Endodermal cell (in vitro differentiated cells): ENCODE measurements at regions not wholly inside any gene's neighbourhood (a gene's known extent, or its start where the extent isn't known, plus 50 kb on each side); places are given as distances from the start of the nearest gene placed in this dataset.
"Not testable (repeated sequence)": the region's sequence is repeated elsewhere in the genome, so short reads cannot be mapped to it uniquely, and the experiment has no call there.

ENCODE experiments used
- DNase-seq: peaks from one replicate; pipeline ENCODE4 v3.0.0-alpha.2; 2017
- H3K27ac ChIP-seq: 2 replicates; pipeline ENCODE4 v1.5.1; 2013; ENCODE audit warnings: mild to moderate bottlenecking, low read depth, low read length, moderate library complexity
- H3K27me3 ChIP-seq: 2 replicates; pipeline ENCODE4 v1.6.1; 2013; ENCODE audit warnings: mild to moderate bottlenecking, low read length, moderate library complexity; ENCODE audit not compliant: insufficient read depth, control insufficient read depth, poor library complexity, severe bottlenecking
- H3K36me3 ChIP-seq: 2 replicates; pipeline ENCODE4 v1.7.0; 2013; ENCODE audit warnings: mild to moderate bottlenecking, low read length, moderate library complexity; ENCODE audit not compliant: control insufficient read depth, insufficient read depth
- H3K4me1 ChIP-seq: one replicate; pipeline ENCODE4 v1.7.0; 2013; ENCODE audit warnings: low read length; ENCODE audit not compliant: control insufficient read depth, insufficient read depth
- H3K4me3 ChIP-seq: 2 replicates; pipeline ENCODE4 v1.5.1; 2013; ENCODE audit warnings: mild to moderate bottlenecking, low read length, moderate library complexity
- H3K9ac ChIP-seq: 2 replicates; pipeline ENCODE4 v1.6.1; 2013; ENCODE audit warnings: mild to moderate bottlenecking, low read length, moderate library complexity; ENCODE audit not compliant: poor library complexity, severe bottlenecking; ENCODE audit errors: extremely low read depth
- H3K9me3 ChIP-seq: 2 replicates; pipeline ENCODE4 v1.6.1; 2013; ENCODE audit warnings: mild to moderate bottlenecking, low read length, moderate library complexity; ENCODE audit not compliant: control insufficient read depth
- H3K27ac Mint-ChIP-seq: 2 replicates; pipeline ENCODE4 v1.8.0; 2020; ENCODE audit warnings: mixed read lengths
- H3K27me3 Mint-ChIP-seq: 2 replicates; pipeline ENCODE4 v1.8.0; 2021; ENCODE audit warnings: mild to moderate bottlenecking, mixed read lengths; ENCODE audit not compliant: insufficient read depth
- H3K36me3 Mint-ChIP-seq: 2 replicates; pipeline ENCODE4 v1.8.0; 2020; ENCODE audit warnings: low read depth, mixed read lengths
- H3K4me1 Mint-ChIP-seq: 2 replicates; pipeline ENCODE4 v1.8.0; 2020; ENCODE audit warnings: mixed read lengths
- H3K4me3 Mint-ChIP-seq: 2 replicates; pipeline ENCODE4 v1.8.0; 2020; ENCODE audit warnings: mild to moderate bottlenecking, moderate library complexity, mixed read lengths
- H3K9me3 Mint-ChIP-seq: 2 replicates; pipeline ENCODE4 v1.8.0; 2020; ENCODE audit warnings: mild to moderate bottlenecking, mixed read lengths
- CTCF ChIP-seq: fragments of 200-600 bp; sonication (generic); conservative IDR thresholded peaks from 2 replicates; pipeline ENCODE4 v1.5.0; 2021; ENCODE audit warnings: antibody characterized with exemption, mild to moderate bottlenecking
- WGBS, 2 experiments: methylation state at CpG; one replicate each; pipeline versions ENCODE4 v1.1.5 to v1.1.7; 2013; ENCODE audit warnings: missing lambda C conversion rate in 2 of 2, mixed read lengths in 1 of 2; ENCODE audit not compliant: insufficient coverage in 1 of 2, insufficient read length in 1 of 2; 5-methylcytosine and 5-hydroxymethylcytosine counted together

- Histone ChIP-seq H3K9ac (no peak overlapping the region), H3K4me3 (no peak overlapping the region), H3K9me3 (no peaks in the 10 kb centered on the region), H3K27ac (no peak overlapping the region), H3K4me1 (peaks cover 19% of the 10 kb centered on the region), H3K36me3 (no peaks in the 10 kb centered on the region), H3K27me3 (no peaks in the 10 kb centered on the region)
- Mint-ChIP-seq H3K4me3 (no peak overlapping the region), H3K4me1 (peaks cover 29% of the 10 kb centered on the region), H3K27ac (no peak overlapping the region), H3K9me3 (peaks cover 4% of the 10 kb centered on the region), H3K36me3 (peaks cover 2% of the 10 kb centered on the region), H3K27me3 (no peaks in the 10 kb centered on the region)
- DNase-seq, result no peak
- 86% methylated on average over 2 of the region's 3 CpGs; no CpG with 5 or more reads in 1 of the 2 experiments for WGBS, 2 experiments
- TF ChIP-seq CTCF, result no peak
These were observed 135.7 kb upstream of the ATXN7L3B start for GRCh38 chr12:74401966-74402365.

GRCh38 chr12:74403221-74403470 lies 134.5 kb upstream of the ATXN7L3B start:
- H3K27me3 Mint-ChIP-seq, H3K27ac ChIP-seq, DNase-seq, H3K4me3 Mint-ChIP-seq, H3K9ac ChIP-seq, H3K9me3 Mint-ChIP-seq, H3K27ac Mint-ChIP-seq, H3K27me3 ChIP-seq, H3K36me3 ChIP-seq, H3K36me3 Mint-ChIP-seq, H3K9me3 ChIP-seq, H3K4me3 ChIP-seq: not testable (repeated sequence)
- WGBS, 2 experiments, result 80 to 99% methylated on average over 1 to 12 of the region's 12 CpGs
- peaks cover 29% of the 10 kb centered on the region for H3K4me1 Mint-ChIP-seq
- H3K4me1 ChIP-seq, result peaks cover 19% of the 10 kb centered on the region

DNA sequence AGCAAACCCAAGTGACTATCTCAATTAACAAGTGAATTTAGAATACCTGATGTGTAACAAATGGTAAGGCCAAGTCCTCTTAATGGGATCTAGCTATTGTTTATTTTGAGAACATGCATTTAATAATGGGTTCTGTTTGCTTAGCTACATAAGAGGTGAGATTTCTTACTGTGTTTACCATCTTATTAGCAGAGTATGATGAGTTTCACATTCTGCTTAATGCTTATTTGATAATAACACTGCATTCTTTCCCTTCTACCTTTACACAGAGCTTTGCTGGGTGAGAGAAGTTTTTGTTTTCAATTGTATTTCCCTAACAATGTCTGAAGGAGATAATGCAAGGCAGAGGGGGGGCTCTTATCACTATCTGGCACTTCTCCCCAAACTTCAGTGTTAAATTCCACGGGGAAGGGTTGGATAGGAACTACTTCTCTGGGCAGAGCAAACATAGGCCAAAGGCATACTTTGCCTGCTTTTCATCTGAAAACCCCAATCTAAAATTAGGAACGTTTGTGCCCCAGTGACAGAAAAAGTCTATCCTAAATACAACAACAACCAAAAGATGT lies 129.0 kb upstream of the ATXN7L3B start:
- peaks cover 57% of the 10 kb centered on the region for H3K4me1 Mint-ChIP-seq
- Histone ChIP-seq H3K36me3 (no peaks in the 10 kb centered on the region), H3K27me3 (no peaks in the 10 kb centered on the region), H3K9ac (no peak overlapping the region), H3K27ac (no peak overlapping the region), H3K9me3 (no peaks in the 10 kb centered on the region), H3K4me1 (peaks cover 25% of the 10 kb centered on the region), H3K4me3 (peak overlapping the region; percentile 32)
- WGBS, 2 experiments, result 0 to 16% methylated on average over 1 to 2 of the region's 2 CpGs
- no peaks in the 10 kb centered on the region for H3K36me3 Mint-ChIP-seq
- H3K9me3 Mint-ChIP-seq, result no peaks in the 10 kb centered on the region
- H3K27me3 Mint-ChIP-seq, result no peaks in the 10 kb centered on the region
- TF ChIP-seq CTCF, result no peak
- DNase-seq, result peak; percentile 74
- no peak overlapping the region for H3K4me3 Mint-ChIP-seq
- H3K27ac Mint-ChIP-seq, result peak overlapping the region; percentile 73

DNA sequence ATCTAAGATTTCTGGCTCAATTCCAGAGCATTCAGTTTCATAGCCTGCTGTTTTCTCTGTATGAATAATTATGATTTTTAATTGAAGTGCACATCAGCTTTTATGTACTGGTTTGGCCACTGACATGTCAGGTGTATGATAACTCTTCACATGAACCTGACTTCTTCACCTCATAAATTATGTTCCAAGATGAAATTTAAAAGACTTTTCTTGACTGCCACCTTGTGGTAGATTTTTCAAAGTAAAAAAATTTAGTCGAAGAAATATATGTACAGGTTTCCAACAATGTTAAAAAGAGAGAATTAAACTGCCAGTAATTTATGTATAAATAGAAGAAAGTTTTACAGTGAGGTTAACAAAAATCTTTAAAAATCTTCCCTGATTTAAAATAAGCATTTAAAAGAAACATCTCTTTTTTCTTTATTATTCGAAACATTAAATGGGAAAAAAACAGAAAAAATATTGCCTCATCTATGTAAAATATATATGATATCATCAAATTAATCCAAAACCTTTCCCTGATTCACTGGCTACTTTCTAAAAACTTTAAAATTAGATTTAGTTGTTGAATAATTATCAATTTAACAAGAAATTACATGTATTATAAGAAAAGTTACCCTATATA lies 124.9 kb upstream of the ATXN7L3B start:
- H3K36me3 Mint-ChIP-seq, result no peaks in the 10 kb centered on the region
- no peak for DNase-seq
- H3K9me3 ChIP-seq, result no peaks in the 10 kb centered on the region
- no peak overlapping the region for H3K4me3 ChIP-seq
- TF ChIP-seq CTCF, result peak; percentile 78
- H3K27ac Mint-ChIP-seq, result no peak overlapping the region
- no peak overlapping the region for H3K4me3 Mint-ChIP-seq
- no peak overlapping the region for H3K9ac ChIP-seq
- peaks cover 6% of the 10 kb centered on the region for H3K4me1 ChIP-seq
- H3K9me3 Mint-ChIP-seq, result no peaks in the 10 kb centered on the region
- no peaks in the 10 kb centered on the region for H3K27me3 Mint-ChIP-seq
- H3K27me3 ChIP-seq, result no peaks in the 10 kb centered on the region
- WGBS, 2 experiments, result 17% methylated on average over 1 of the region's 2 CpGs; no CpG with 5 or more reads in 1 of the 2 experiments
- H3K4me1 Mint-ChIP-seq, result peaks cover 33% of the 10 kb centered on the region
- H3K36me3 ChIP-seq, result no peaks in the 10 kb centered on the region
- no peak overlapping the region for H3K27ac ChIP-seq
